SK-N-DZ (cell line): ENCODE measurements at regions not wholly inside any gene's neighbourhood (a gene's known extent, or its start where the extent isn't known, plus 50 kb on each side); places are given as distances from the start of the nearest gene placed in this dataset.
"Not testable (repeated sequence)": the region's sequence is repeated elsewhere in the genome, so short reads cannot be mapped to it uniquely, and the experiment has no call there.

Source experiments
- DNase-seq: peaks from one replicate; pipeline ENCODE4 v3.0.0-alpha.2; 2015; ENCODE audit warnings: low spot score

DNA sequence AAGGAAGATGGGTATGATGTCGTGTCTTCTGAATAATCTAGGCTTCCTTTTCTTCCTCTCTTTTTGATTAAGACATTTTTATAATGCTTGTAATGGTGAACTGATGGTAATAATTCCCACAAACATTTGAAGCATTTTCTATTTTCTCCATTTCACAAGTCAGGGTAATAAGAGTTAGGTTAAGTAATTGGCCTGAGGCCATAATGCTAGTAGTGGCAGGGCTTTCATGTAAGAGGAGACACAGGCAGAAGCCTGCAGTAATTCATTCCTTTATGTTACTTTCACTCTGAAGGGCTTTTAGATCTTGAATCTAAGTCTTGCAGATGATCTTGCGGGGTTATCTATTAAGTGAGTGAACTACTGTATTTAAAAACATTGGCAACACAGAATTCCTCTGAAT is 374.9 kb downstream of the MAT2B start:
- DNase-seq: no peak

GRCh38 chr5:163885117-163885516 is 379.7 kb downstream of the MAT2B start:
- no peak for DNase-seq

- DNase-seq: no peak
Observed at GRCh38 chr5:163887854-163888253, 382.4 kb downstream of the MAT2B start.

DNA sequence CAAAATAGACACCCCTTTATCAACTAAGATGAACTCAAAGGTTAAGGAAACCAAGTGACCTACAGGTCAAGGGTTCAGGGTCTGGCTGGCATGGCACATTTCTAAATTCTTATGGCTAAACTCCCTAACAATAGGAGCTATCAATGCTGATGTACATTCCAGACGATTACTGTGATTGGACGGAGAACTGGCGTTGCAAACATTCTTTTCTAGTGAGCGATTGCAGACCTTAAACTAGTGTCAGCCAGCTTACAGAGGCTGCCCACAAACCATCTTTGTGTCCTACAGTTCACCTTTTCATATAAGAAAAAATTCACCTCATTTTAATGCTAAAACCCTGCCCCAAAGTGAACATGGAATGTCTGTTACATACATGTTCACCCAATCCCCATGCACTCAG is 382.9 kb downstream of the MAT2B start:
- DNase-seq: no peak

- DNase-seq: no peak
Observed at GRCh38 chr5:163889369-163889768, 383.9 kb downstream of the MAT2B start.

DNA sequence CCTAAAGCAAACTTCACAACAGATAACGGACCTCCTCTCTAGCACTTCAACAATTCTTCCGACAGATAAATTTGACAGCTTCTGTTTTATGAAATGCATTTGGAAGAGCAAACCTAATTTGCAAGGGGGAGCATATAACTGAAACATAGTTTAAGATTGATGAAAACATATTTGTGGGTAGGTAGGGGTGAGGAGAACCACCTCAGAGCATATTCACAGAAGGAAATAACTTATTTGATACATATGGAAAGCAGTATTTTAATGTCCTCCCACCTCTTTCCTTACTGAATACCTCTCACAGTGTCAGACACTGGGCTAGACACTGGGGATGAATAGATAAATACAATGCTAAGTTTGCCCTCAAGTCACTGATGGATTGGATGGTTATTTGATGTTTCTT is 384.8 kb downstream of the MAT2B start:
- DNase-seq: no peak

DNA sequence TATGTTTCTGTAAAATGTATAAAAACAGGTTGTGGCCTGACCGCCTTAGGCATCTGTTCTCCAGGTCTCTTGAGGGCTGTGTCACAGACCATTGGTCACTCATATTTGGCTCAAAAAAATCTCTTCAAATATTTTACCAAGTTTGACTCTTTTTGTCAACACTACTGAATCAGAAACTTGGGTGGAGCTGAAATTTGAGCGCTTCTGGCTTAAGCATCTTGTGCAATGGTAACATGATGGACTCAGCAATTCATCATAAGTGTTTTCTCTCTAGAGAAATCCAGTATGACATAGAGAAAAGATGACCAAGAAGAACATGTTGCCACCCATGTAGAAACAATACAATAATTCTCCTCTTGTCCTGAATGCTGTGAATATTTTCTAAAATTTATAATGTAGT is 387.9 kb downstream of the MAT2B start:
- DNase-seq: no peak

DNA sequence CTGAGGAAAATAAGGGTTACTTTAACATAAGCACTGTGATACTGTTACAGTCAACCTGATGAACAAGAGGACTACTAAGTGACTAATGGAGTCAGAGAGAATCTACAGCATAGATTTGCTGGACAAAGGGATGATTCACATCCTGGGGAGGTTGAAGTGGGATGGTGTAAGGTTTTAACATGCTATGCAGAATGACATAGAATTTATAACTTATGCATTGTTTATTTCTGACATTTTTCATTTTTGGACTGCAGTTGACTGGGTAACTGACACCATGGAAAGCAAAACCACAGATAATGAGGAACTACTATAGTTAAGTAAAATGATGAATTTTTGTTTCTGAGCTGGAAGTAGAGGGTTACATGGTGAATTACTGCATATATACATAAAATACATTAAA is 389.2 kb downstream of the MAT2B start:
- DNase-seq: no peak

- no peak for DNase-seq
Observed at GRCh38 chr5:163898873-163899272, 393.5 kb downstream of the MAT2B start.

DNA sequence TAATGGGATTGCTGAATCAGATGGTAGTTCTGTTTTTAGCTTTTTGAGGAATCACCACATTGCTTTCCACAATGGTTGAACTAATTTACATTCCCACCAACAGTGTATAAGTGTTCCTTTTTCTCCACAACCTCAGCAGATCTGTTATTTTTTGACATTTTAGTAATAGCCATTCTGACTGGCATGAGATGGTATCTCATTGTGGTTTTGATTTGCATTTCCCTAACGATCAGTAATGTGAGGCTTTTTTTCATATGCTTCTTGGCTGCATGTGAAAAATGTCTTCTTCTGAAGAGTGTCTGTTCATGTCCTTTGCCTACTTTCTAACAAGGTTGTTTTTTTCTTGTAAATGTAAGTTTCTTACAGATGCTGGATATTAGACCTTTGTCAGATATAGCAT is 402.4 kb downstream of the MAT2B start:
- DNase-seq: not testable (repeated sequence)

DNA sequence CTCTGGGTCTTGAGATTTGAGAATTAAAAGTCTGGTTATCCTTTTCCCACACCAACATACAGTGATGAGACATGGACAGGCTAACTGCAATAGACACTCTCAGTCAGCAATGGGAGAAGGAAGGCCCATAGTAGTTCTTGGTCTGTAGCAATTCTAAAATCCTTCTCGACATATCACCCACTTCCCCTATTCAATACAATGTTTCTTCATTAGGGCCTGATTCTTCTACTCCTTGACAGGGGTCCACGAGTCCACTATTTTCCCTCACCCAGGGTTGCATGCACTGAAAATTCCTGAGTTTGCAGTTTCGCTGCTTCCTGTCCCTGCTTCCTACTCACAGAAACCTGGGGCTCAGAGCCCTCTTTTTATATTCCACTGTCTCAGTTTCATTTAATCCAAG is 402.8 kb downstream of the MAT2B start:
- DNase-seq: no peak

- no peak for DNase-seq
Observed at GRCh38 chr5:163910226-163910625, 404.8 kb downstream of the MAT2B start.

DNA sequence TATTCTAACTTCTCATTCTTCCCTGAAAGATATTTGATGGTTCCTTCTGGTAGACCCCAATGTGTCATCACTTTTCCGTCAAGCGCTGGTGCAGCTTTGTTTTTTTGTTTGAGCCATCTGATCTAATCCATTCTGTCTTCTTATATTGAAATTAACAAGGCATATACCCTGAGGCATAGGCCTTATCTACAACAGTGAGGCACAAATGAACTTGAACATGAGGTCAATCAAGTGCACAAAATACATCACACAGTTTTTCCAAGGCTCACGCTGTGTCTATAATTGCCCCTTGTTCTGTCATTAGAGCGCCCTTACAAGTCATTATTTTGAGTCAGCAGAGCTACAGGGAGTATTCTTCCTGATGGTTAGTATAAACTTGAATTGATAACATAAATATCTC is 406.6 kb downstream of the MAT2B start:
- DNase-seq: no peak

- no peak for DNase-seq
Observed at GRCh38 chr5:163913548-163913947, 408.1 kb downstream of the MAT2B start.

DNA sequence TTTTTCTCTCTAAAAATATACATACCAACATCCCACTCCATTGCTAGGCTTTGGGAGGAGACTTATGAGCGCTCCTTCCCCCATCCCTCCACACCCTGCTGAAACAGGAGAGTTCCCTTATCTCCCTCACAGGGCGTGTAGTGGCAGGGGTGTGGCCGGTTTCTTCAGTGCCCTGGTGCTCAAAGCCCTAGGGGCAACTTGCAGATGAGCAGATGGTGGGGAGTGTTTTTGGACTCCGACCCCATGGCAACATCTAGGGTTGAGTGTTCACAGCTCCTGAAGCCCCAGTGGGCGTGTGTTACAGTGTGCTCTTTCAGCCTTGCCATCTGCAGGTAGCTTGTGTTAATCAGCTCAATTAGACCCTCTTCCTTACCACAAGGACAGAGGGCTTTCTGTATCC is 409.5 kb downstream of the MAT2B start:
- DNase-seq: no peak

GRCh38 chr5:163915481-163915961 is 410.1 kb downstream of the MAT2B start:
- DNase-seq: peak; percentile 25

- no peak for DNase-seq
Observed at GRCh38 chr5:163916376-163916775, 411.0 kb downstream of the MAT2B start.

DNA sequence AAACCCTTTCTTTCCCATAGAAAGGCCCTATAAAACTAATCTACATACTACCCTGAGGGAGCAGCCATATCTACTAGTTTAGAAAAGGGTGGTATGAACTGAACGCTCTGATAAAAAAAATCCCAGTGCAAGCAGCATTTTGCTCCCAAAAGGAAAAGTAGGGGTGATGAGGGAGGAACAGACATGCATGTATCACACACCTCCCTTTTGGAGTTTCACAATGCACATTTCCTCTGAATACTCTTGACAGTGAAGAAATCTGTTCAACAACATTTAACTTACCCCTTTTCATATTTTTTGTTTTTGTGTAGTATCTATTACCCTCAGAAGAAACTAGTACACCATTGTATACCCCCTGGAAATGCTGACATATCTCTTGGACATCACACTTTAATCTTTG is 411.4 kb downstream of the MAT2B start:
- DNase-seq: no peak

DNA sequence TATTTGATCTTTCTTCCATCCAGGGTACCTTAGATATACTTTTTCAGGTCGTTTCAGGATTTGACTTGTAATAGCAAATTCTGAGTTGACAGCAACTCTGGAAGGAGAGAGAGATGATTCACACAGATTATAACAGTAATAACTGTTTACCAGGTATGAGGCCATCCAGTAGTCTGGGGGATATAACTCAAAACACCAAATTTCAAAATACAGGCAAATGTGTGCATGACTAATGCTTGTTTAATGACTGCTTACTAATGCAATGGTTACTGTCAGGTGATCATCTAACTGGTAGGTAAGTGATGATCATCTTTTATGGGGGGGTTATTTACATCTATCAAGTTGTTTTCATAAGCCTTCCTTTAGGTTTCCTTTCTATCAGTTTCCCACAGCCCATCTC is 412.3 kb downstream of the MAT2B start:
- no peak for DNase-seq

DNA sequence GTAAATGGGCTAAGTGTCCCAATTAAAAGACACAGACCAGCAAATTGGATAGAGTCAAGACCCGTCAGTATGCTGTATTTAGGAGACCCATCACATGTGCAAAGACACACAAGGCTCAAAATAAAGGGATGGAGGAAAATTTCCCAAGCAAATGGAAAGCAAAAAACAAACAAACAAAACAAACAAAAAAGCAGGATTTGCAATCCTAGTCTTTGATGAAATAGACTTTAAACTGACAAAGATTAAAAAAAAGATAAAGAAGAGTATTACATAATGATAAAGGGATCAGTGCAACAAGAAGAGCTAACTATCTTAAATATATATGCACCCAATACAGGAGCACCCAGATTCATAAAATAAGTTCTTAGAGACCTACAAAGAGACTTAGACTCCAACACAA is 429.6 kb downstream of the MAT2B start:
- DNase-seq: not testable (repeated sequence)

- no peak for DNase-seq
Observed at GRCh38 chr5:163938595-163938994, 433.2 kb downstream of the MAT2B start.

GRCh38 chr5:163941079-163941478 is 435.7 kb downstream of the MAT2B start:
- no peak for DNase-seq

- DNase-seq: no peak
Observed at GRCh38 chr5:163943546-163943945, 438.1 kb downstream of the MAT2B start.

DNA sequence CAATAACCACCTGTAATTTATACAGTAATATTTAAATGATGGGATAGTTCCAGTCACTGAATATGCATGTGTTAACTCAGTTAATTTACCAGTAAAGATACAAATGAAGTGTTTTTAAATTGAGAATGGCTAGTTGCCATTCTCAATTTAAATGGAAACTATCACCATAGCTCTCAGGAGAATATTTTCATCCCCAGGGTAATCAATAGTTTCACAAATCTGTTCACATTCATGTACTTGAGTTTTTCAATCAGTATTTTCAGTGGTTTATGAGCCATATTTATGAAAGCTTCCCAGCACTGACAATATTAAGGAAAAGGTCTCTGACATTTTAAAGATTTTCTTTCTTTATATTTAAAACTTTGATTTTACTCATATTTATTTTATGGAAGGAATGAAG is 439.3 kb downstream of the MAT2B start:
- no peak for DNase-seq
